ENCODE measurements at regions not wholly inside any gene's neighbourhood (a gene's known extent, or its start where the extent isn't known, plus 50 kb on each side); places are given as distances from the start of the nearest gene placed in this dataset.

GRCh38 chr17:73788111-73788510 lies 143.9 kb upstream of the SDK2 start:
- H3K27ac Mint-ChIP-seq: peak overlapping the region in 1 of 7 donors; percentile 12
- POLR2A ChIA-PET (ENCODE audit: partially characterized antibody): no interaction called here
- no peaks in the 10 kb centered on the region for H3K9me3 Mint-ChIP-seq
- Histone ChIP-seq H3K36me3 (ENCODE audit: insufficient read depth, low read length) (no peaks in the 10 kb centered on the region), H3K27me3 (ENCODE audit: insufficient read depth, low read length) (no peaks in the 10 kb centered on the region), H3K9me3 (ENCODE audit: control insufficient read depth in 1 of 2, low read length in 2 of 2) (no peaks in the 10 kb centered on the region), H3K4me1 (ENCODE audit: insufficient read depth, low read length) (no peaks in the 10 kb centered on the region), H3K4me3 (ENCODE audit: low read length in 2 of 2) (no peak overlapping the region), H3K27ac (ENCODE audit: low read depth, low read length) (no peak overlapping the region)
- intact Hi-C loops (cut with micrococcal nuclease): no loop called here
- no peak overlapping the region for H3K4me3 Mint-ChIP-seq
- peaks cover 3 to 15% of the 10 kb centered on the region in 2 donors for H3K27me3 Mint-ChIP-seq
- DNase-seq: no peak
- CTCF ChIA-PET (ENCODE audit: partially characterized antibody): interaction anchor here (0.8 kb wide), 1 partner anchor 11 kb away, joined by 3 read pairs; no protein-coding TSS in a partner anchor
- no peaks in the 10 kb centered on the region for H3K36me3 Mint-ChIP-seq
- no peaks in the 10 kb centered on the region for H3K4me1 Mint-ChIP-seq

DNA sequence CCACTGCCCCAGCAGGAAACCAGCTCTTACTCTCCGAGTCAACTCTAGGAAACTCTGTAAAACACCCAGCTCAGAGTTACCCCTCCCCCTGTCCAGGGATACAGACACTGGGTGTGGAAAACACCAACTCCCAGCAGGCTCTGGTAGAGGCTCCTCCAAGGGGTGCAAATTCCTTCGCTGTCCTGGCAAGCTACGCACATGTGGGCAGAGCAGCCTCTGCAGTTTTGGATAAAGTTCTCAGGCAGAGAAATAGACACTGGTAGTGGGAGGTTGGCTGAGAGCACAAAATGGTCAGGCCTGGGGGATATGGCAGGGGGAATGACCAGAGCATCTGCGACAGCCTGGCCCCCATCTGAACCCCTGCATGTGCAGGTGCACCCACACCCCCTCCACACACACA lies 146.9 kb upstream of the SDK2 start:
- no peaks in the 10 kb centered on the region for H3K9me3 Mint-ChIP-seq
- POLR2A ChIA-PET (ENCODE audit: partially characterized antibody): interaction anchor here (1.1 kb wide), 1 partner anchor 23 kb away, joined by 3 read pairs; no protein-coding TSS in a partner anchor
- CTCF ChIA-PET (ENCODE audit: partially characterized antibody): no interaction called here

GRCh38 chr17:73791631-73792030 lies 147.4 kb upstream of the SDK2 start:
- no peak overlapping the region for H3K27ac ChIP-seq (ENCODE audit: low read depth, low read length)
- no peaks in the 10 kb centered on the region for H3K36me3 ChIP-seq (ENCODE audit: insufficient read depth, low read length)
- Mint-ChIP-seq H3K27me3 (peaks cover 4 to 7% of the 10 kb centered on the region in 2 donors), H3K9me3 (no peaks in the 10 kb centered on the region), H3K4me1 (peaks cover 0 to 8% (median under 1%) of the 10 kb centered on the region in 4 donors), H3K27ac (no peak overlapping the region), H3K4me3 (no peak overlapping the region), H3K36me3 (no peaks in the 10 kb centered on the region)
- intact Hi-C loops (cut with micrococcal nuclease): no loop called here
- POLR2A ChIA-PET (ENCODE audit: partially characterized antibody): interaction anchor here (1.1 kb wide), 1 partner anchor 22 kb away, joined by 3 read pairs; no protein-coding TSS in a partner anchor
- DNase-seq: no peak
- H3K27me3 ChIP-seq (ENCODE audit: insufficient read depth, low read length): no peaks in the 10 kb centered on the region
- H3K4me1 ChIP-seq (ENCODE audit: insufficient read depth, low read length): no peaks in the 10 kb centered on the region
- no peak overlapping the region for H3K4me3 ChIP-seq (ENCODE audit: low read length in 2 of 2)
- CTCF ChIA-PET (ENCODE audit: partially characterized antibody): no interaction called here
- H3K9me3 ChIP-seq (ENCODE audit: control insufficient read depth in 1 of 2, low read length in 2 of 2): no peaks in the 10 kb centered on the region

More for the DNA sequence above, 146.9 kb upstream of the SDK2 start:
- peaks cover 4 to 10% of the 10 kb centered on the region in 2 donors for H3K27me3 Mint-ChIP-seq
- no peak overlapping the region for H3K4me3 ChIP-seq (ENCODE audit: low read length in 2 of 2)
- H3K4me1 ChIP-seq (ENCODE audit: insufficient read depth, low read length): no peaks in the 10 kb centered on the region
- H3K27ac Mint-ChIP-seq: no peak overlapping the region
- DNase-seq: no peak
- H3K36me3 Mint-ChIP-seq: no peaks in the 10 kb centered on the region
- no peak overlapping the region for H3K27ac ChIP-seq (ENCODE audit: low read depth, low read length)
- H3K4me1 Mint-ChIP-seq: peaks cover 0 to 8% (median 0%) of the 10 kb centered on the region in 4 donors
- H3K36me3 ChIP-seq (ENCODE audit: insufficient read depth, low read length): no peaks in the 10 kb centered on the region
- no peaks in the 10 kb centered on the region for H3K27me3 ChIP-seq (ENCODE audit: insufficient read depth, low read length)
- intact Hi-C loops (cut with micrococcal nuclease): no loop called here
- H3K4me3 Mint-ChIP-seq: no peak overlapping the region
- H3K9me3 ChIP-seq (ENCODE audit: control insufficient read depth in 1 of 2, low read length in 2 of 2): no peaks in the 10 kb centered on the region

DNA sequence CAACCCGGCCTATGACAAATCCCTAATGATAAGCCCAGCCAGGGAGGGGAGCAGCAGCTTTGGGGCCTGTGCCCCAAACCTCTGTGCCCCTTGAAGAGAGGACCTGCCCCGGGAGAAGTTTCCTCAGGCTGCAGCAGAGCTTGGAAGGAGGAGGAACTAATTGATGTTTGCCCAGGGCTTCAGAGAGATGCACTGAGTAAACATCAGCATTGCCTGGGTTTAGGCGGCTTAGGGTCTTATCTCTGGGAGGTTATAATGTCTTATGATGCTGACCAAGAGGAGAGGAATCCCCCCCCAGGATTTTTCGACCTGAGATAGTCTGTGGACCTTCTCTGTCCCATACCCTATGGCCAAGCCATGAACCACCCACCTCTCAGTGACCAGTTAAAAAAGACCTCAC lies 148.7 kb upstream of the SDK2 start:
- CTCF ChIA-PET (ENCODE audit: partially characterized antibody): no interaction called here
- H3K9me3 Mint-ChIP-seq: no peaks in the 10 kb centered on the region
- peaks cover 5 to 11% of the 10 kb centered on the region in 2 donors for H3K27me3 Mint-ChIP-seq
- H3K36me3 ChIP-seq (ENCODE audit: insufficient read depth, low read length): no peaks in the 10 kb centered on the region
- no peaks in the 10 kb centered on the region for H3K4me1 ChIP-seq (ENCODE audit: insufficient read depth, low read length)
- no peak for DNase-seq
- POLR2A ChIA-PET (ENCODE audit: partially characterized antibody): no interaction called here
- H3K9me3 ChIP-seq (ENCODE audit: control insufficient read depth in 1 of 2, low read length in 2 of 2): no peaks in the 10 kb centered on the region
- no peaks in the 10 kb centered on the region for H3K36me3 Mint-ChIP-seq
- peaks cover 0 to 8% (median under 1%) of the 10 kb centered on the region in 4 donors for H3K4me1 Mint-ChIP-seq
- no peak overlapping the region for H3K4me3 Mint-ChIP-seq
- intact Hi-C loops (cut with micrococcal nuclease): no loop called here
- H3K4me3 ChIP-seq (ENCODE audit: low read length in 2 of 2): no peak overlapping the region
- no peak overlapping the region for H3K27ac Mint-ChIP-seq
- H3K27me3 ChIP-seq (ENCODE audit: insufficient read depth, low read length): no peaks in the 10 kb centered on the region
- no peak overlapping the region for H3K27ac ChIP-seq (ENCODE audit: low read depth, low read length)

DNA sequence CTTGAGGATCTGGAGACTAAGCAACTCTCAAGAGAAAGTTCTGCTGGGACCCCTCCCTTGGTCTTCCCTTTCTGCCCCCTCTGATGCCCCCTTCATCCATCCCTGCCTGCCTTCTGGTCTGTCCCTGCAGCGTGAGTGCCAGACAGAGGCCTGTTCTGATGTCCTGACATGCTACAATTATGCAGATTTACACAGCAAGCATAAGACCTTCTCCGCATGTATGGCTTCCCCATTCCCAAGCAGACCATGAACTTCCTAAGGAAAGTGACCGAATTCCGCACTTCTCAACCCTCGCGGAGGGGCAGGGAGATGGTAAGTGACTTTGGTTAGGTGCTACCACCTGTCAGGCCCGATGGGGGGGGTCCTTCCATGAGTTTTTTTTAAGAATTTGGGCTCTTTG lies 150.1 kb upstream of the SDK2 start:
- H3K4me1 ChIP-seq (ENCODE audit: insufficient read depth, low read length): no peaks in the 10 kb centered on the region
- Mint-ChIP-seq H3K9me3 (no peaks in the 10 kb centered on the region), H3K27ac (no peak overlapping the region), H3K4me3 (no peak overlapping the region), H3K27me3 (peaks cover 7 to 11% of the 10 kb centered on the region in 2 donors), H3K36me3 (no peaks in the 10 kb centered on the region), H3K4me1 (peaks cover 0 to 8% (median under 1%) of the 10 kb centered on the region in 4 donors)
- intact Hi-C loops (cut with micrococcal nuclease): no loop called here
- no peaks in the 10 kb centered on the region for H3K36me3 ChIP-seq (ENCODE audit: insufficient read depth, low read length)
- ChIA-PET CTCF (ENCODE audit: partially characterized antibody) (no interaction called here), POLR2A (ENCODE audit: partially characterized antibody) (no interaction called here)
- H3K27me3 ChIP-seq (ENCODE audit: insufficient read depth, low read length): no peaks in the 10 kb centered on the region
- no peaks in the 10 kb centered on the region for H3K9me3 ChIP-seq (ENCODE audit: control insufficient read depth in 1 of 2, low read length in 2 of 2)
- H3K27ac ChIP-seq (ENCODE audit: low read depth, low read length): no peak overlapping the region
- DNase-seq: no peak
- H3K4me3 ChIP-seq (ENCODE audit: low read length in 2 of 2): no peak overlapping the region

- Mint-ChIP-seq H3K27me3 (peaks cover 7 to 13% of the 10 kb centered on the region in 2 donors), H3K4me3 (no peak overlapping the region), H3K36me3 (no peaks in the 10 kb centered on the region), H3K9me3 (no peaks in the 10 kb centered on the region), H3K4me1 (peaks cover 0 to 8% (median under 1%) of the 10 kb centered on the region in 4 donors), H3K27ac (no peak overlapping the region)
- intact Hi-C loops (cut with micrococcal nuclease): no loop called here
- no peak overlapping the region for H3K27ac ChIP-seq (ENCODE audit: low read depth, low read length)
- ChIA-PET POLR2A (ENCODE audit: partially characterized antibody) (no interaction called here), CTCF (ENCODE audit: partially characterized antibody) (interaction anchor here (1.0 kb wide), 1 partner anchor 9 kb away, joined by 3 read pairs; no protein-coding TSS in a partner anchor)
- H3K9me3 ChIP-seq (ENCODE audit: control insufficient read depth in 1 of 2, low read length in 2 of 2): no peaks in the 10 kb centered on the region
- H3K36me3 ChIP-seq (ENCODE audit: insufficient read depth, low read length): no peaks in the 10 kb centered on the region
- H3K4me3 ChIP-seq (ENCODE audit: low read length in 2 of 2): no peak overlapping the region
- H3K27me3 ChIP-seq (ENCODE audit: insufficient read depth, low read length): no peaks in the 10 kb centered on the region
- no peaks in the 10 kb centered on the region for H3K4me1 ChIP-seq (ENCODE audit: insufficient read depth, low read length)
- DNase-seq: no peak
These were observed 151.5 kb upstream of the SDK2 start for GRCh38 chr17:73795730-73796129.

DNA sequence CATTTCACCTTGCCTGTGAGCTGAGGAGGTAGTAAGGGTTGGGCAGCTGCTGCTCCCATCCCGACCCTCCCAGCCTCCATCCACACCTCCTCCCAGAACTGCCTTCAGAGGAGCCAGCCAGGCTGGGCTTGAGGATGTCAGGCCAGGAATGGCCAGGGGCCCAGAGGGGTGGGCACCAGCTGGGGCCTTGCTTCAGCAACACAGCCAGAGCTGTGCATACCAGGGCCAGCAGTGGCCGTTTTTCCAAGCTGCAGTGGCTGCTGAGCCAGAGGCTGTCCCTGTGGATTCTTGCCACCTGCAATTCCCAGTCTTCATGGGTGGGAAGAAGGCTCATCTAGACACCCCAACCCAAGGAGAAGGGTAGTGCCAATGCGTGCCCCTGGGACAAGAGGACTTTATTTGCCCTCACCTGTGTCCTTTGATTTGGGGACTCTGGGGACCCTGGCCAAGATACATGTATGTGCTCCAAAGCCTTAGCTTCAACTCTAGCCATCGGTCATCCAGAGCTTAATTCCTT lies 153.4 kb upstream of the SDK2 start:
- Mint-ChIP-seq H3K27me3 (peaks cover 7 to 16% of the 10 kb centered on the region in 2 donors), H3K9me3 (peaks cover 0 to 8% (median 5%) of the 10 kb centered on the region in 8 donors), H3K36me3 (no peaks in the 10 kb centered on the region), H3K27ac (no peak overlapping the region), H3K4me1 (peaks cover 1 to 8% (median 5%) of the 10 kb centered on the region in 4 donors), H3K4me3 (no peak overlapping the region)
- H3K4me3 ChIP-seq (ENCODE audit: low read length in 2 of 2): no peak overlapping the region
- ChIA-PET CTCF (ENCODE audit: partially characterized antibody) (no interaction called here), POLR2A (ENCODE audit: partially characterized antibody) (no interaction called here)
- no peaks in the 10 kb centered on the region for H3K27me3 ChIP-seq (ENCODE audit: insufficient read depth, low read length)
- H3K36me3 ChIP-seq (ENCODE audit: insufficient read depth, low read length): no peaks in the 10 kb centered on the region
- H3K27ac ChIP-seq (ENCODE audit: low read depth, low read length): no peak overlapping the region
- H3K9me3 ChIP-seq (ENCODE audit: control insufficient read depth in 1 of 2, low read length in 2 of 2): no peaks in the 10 kb centered on the region
- DNase-seq: no peak
- intact Hi-C loops (cut with micrococcal nuclease): no loop called here
- H3K4me1 ChIP-seq (ENCODE audit: insufficient read depth, low read length): no peaks in the 10 kb centered on the region
